Suprapubic skin (tissue), 4 donors: ENCODE measurements at regions not wholly inside any gene's neighbourhood (a gene's known extent, or its start where the extent isn't known, plus 50 kb on each side); places are given as distances from the start of the nearest gene placed in this dataset.

Experiments
- CTCF ChIP-seq, 2 donors: fragments of 200-600 bp in 1 of 2; fragments of 450-650 bp in 1 of 2; sonication (generic) in 1 of 2; IDR thresholded peaks; one replicate each; pipeline ENCODE4 v1.5.1; 2016 to 2019; ENCODE audit warnings: antibody characterized with exemption in 2 of 2, mild to moderate bottlenecking in 1 of 2, moderate library complexity in 1 of 2
- EP300 ChIP-seq: sonication (generic); formaldehyde crosslinking; IDR thresholded peaks from one replicate; pipeline ENCODE4 v1.6.1; 2017; ENCODE audit warnings: antibody characterized with exemption
- POLR2A ChIP-seq, 2 donors: fragments of 450-650 bp; IDR thresholded peaks; one replicate each; pipeline ENCODE4 v1.6.1; 2017; ENCODE audit warnings: antibody characterized with exemption in 2 of 2, mild to moderate bottlenecking in 2 of 2, moderate library complexity in 2 of 2
- POLR2AphosphoS5 ChIP-seq, 3 donors: sonication (generic); formaldehyde crosslinking; IDR thresholded peaks; one replicate each; pipeline ENCODE4 v1.6.1; 2017; ENCODE audit warnings: antibody characterized with exemption in 3 of 3

DNA sequence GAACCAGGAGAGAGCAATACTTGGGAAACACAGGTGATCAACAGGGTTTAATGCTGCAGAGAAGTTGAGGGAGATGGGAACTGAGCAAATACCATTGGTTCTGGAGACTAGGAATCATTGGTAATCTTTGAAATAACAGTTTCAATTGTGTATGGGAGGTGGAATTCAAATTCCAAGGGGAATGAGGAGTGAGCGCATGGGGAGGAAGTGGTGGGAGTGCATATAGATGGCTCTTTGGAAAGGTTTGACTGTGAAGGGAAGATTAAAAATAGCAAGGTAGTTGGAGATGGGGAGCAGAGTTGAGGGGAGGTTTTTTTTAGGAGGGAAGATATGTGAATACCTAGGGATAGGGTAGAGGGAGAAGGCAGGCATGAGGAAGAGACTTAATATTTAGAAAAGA is 51.1 kb upstream of the ROPN1 start:
- TF ChIP-seq EP300 (no peak), CTCF (IDR thresholded peaks at IDR 0.05) (no peak), POLR2A (IDR thresholded peaks at IDR 0.05) (no peak), POLR2AphosphoS5 (IDR thresholded peaks at IDR 0.05) (no peak)
